ENCODE measurements at regions not wholly inside any gene's neighbourhood (a gene's known extent, or its start where the extent isn't known, plus 50 kb on each side); places are given as distances from the start of the nearest gene placed in this dataset.

- Histone ChIP-seq H3K27me3 (no peaks in the 10 kb centered on the region), H3K36me3 (no peaks in the 10 kb centered on the region), H3K27ac (no peak overlapping the region), H3K4me1 (no peaks in the 10 kb centered on the region), H3K9me3 (no peaks in the 10 kb centered on the region), H3K4me3 (no peak overlapping the region), H3K9ac (ENCODE audit: low read depth in 2 of 2, low read length in 2 of 2) (no peak overlapping the region)
- intact Hi-C loops (cut with DNase I) = no loop called here
- no peak for DNase-seq
- TF ChIP-seq CTCF (IDR thresholded peaks at IDR 0.05) = no peak
Measured at GRCh38 chr15:37810381-37810780, 124.1 kb upstream of the TMCO5A start.

GRCh38 chr15:37813306-37813705 is 121.1 kb upstream of the TMCO5A start:
- intact Hi-C loops (cut with DNase I) = no loop called here
- H3K4me3 ChIP-seq = no peak overlapping the region
- no peak for TF ChIP-seq CTCF (IDR thresholded peaks at IDR 0.05)
- no peaks in the 10 kb centered on the region for H3K36me3 ChIP-seq
- no peak for DNase-seq
- no peaks in the 10 kb centered on the region for H3K9me3 ChIP-seq
- no peaks in the 10 kb centered on the region for H3K27me3 ChIP-seq
- H3K9ac ChIP-seq (ENCODE audit: low read depth in 2 of 2, low read length in 2 of 2) = no peak overlapping the region
- H3K27ac ChIP-seq = no peak overlapping the region
- H3K4me1 ChIP-seq = no peaks in the 10 kb centered on the region

- Histone ChIP-seq H3K9ac (ENCODE audit: low read depth in 2 of 2, low read length in 2 of 2) (no peak overlapping the region), H3K4me1 (no peaks in the 10 kb centered on the region), H3K9me3 (no peaks in the 10 kb centered on the region), H3K27ac (no peak overlapping the region), H3K36me3 (no peaks in the 10 kb centered on the region), H3K27me3 (no peaks in the 10 kb centered on the region), H3K4me3 (no peak overlapping the region)
- no peak for TF ChIP-seq CTCF (IDR thresholded peaks at IDR 0.05)
- DNase-seq = no peak
- intact Hi-C loops (cut with DNase I) = no loop called here
Measured at GRCh38 chr15:37814847-37815515, 119.5 kb upstream of the TMCO5A start.

- H3K4me1 ChIP-seq = no peaks in the 10 kb centered on the region
- H3K36me3 ChIP-seq = no peaks in the 10 kb centered on the region
- no peaks in the 10 kb centered on the region for H3K9me3 ChIP-seq
- intact Hi-C loops (cut with DNase I) = no loop called here
- TF ChIP-seq CTCF (IDR thresholded peaks at IDR 0.05) = no peak
- no peak overlapping the region for H3K27ac ChIP-seq
- DNase-seq = no peak
- no peaks in the 10 kb centered on the region for H3K27me3 ChIP-seq
- no peak overlapping the region for H3K4me3 ChIP-seq
- no peak overlapping the region for H3K9ac ChIP-seq (ENCODE audit: low read depth in 2 of 2, low read length in 2 of 2)
Measured at GRCh38 chr15:37818152-37818677, 116.2 kb upstream of the TMCO5A start.

GRCh38 chr15:37819191-37819590 is 115.2 kb upstream of the TMCO5A start:
- TF ChIP-seq CTCF (IDR thresholded peaks at IDR 0.05) = no peak
- no peaks in the 10 kb centered on the region for H3K9me3 ChIP-seq
- H3K9ac ChIP-seq (ENCODE audit: low read depth in 2 of 2, low read length in 2 of 2) = no peak overlapping the region
- H3K36me3 ChIP-seq = no peaks in the 10 kb centered on the region
- no peak overlapping the region for H3K27ac ChIP-seq
- H3K4me1 ChIP-seq = no peaks in the 10 kb centered on the region
- intact Hi-C loops (cut with DNase I) = no loop called here
- no peaks in the 10 kb centered on the region for H3K27me3 ChIP-seq
- no peak overlapping the region for H3K4me3 ChIP-seq
- DNase-seq = no peak
